Amygdala (tissue), 56 donors: ENCODE measurements at regions not wholly inside any gene's neighbourhood (a gene's known extent, or its start where the extent isn't known, plus 50 kb on each side); places are given as distances from the start of the nearest gene placed in this dataset.
"Not testable (repeated sequence)": the region's sequence is repeated elsewhere in the genome, so short reads cannot be mapped to it uniquely, and the experiment has no call there.

Source experiments
- DNase-seq, 56 donors: peaks; one replicate each; lab custom pipeline; 2025; lab: John Stamatoyannopoulos, UW

DNA sequence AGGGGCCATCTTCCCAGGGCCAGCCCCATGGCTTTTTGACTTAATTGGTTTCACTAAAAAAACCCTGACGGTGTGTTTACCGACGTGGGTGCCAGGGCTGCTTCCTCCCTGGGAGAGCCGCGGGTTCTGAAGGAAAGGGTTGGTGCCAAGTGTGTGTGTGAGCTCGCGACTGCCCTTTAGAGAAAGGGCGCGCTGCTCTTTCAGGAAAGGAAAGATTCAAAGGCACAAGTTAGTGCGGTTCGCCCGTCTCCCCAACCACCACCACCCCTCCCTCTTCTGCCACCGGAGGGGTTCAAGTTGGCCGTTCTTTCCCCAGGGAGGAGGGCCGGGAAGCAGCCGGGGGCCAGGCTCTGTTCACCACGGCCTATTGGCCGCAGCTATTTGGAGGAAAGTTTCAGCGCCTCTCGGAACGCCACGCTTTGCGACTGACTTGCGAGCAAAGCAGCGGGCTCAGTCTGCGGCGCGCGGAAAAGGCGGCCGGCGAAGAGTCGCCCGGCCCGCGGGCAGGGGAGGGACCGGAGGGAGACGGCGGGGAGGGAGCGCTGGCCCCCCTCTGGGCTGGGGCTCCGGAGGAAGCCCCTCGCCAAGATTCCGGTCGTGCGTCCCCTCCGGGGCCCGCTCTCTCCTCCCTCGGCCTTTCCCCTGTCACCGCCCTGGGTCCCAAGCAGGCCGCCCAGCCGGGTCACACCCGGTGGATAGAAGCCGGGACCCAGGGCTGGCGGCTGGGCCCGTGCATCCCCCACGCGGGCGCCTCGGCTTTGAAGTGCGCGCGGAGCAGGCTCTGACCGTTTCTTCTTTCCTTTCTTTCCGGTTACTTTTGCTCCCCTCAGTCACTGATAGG, 165.9 kb upstream of the PPP1R3A start:
- peak in 1 of 56 donors; percentile 10 for DNase-seq

DNA sequence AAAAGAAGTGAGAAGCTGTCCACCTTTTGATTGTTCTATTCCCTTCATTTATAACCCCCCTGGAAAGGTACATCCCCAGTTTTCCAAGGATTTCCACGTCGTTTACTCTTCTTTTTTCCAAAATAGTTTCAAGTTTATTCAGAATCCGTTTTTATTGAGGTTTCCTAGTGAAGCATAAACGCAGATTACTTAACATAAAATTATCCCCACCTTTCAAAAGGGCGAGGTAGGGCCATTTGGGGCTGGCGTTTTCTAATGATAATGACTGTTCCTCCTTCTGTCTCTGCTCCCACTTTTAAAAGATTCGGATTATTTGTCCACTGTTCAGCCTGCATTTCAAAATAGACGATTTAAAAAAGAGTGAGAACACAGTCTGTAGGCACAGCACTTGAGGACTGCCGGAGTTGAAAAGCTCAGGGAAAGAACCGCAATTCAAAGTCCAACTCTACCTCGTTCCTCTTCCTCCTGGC, 165.2 kb upstream of the PPP1R3A start:
- DNase-seq, result no peak

DNA sequence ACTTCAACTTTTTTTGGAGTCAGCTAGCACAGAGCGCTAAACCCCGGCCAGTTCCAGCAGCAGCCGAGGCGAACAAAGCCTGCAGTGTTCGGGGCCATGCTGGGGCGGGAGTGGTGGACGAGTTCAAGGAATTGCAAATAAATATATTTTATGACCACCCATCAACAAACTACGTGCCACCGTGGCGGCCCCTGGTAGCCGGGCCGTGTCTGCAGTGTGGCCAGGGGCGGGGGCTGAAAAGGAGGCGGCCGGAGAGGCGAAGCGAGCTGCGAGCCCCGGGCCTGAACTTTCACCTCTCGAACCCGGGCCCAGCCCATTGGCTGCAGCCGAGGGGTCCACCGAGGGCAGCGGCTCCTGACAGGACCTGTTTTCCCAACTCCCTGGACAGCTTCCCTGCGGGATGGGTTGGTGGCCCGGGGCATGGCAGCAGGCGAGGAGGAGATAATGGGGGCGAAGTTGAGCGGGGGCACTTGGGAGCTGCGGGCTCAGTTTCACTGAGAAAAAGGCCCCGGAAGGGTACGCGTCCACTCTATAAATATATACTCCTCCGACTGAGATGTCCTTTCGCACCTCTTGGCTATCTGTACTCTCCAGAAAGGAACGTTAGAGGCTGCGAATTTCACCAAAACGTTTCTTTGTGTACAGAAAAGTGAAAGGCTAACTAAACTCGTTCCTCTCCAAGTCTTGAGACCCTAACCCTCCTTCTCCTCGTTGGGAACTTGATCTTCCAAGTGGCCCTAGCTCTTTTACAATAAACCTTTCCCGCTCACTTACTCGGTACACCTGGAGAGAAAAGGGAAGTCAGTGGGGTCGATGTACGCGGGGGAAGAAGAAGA, 164.6 kb upstream of the PPP1R3A start:
- peak in 2 of 56 donors; percentile 3 to 25 for DNase-seq

DNA sequence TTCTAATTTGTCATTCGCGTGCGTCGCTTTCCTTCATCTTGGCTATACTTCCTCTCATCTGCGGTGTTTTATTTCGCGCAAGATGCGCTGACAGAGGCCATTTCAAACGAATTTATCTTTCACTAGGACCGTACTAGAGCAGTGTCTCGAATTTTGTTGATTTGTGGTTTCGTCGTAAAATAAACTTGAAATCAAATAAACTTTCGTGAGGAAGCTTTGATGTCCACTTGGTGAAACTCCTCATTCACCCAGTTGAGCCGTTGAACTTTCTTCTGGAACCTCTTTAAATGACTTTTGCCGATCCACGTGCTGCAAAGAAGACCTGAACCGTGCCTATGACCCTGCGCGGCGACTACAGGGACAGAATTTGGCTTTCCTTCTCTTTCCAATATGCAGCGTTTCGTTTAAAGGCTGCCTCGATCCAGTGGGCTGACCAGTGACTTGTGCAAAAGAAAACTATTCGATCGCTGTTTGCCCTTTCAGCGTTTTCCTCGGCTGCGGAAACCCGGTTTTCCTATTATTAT, 163.9 kb upstream of the PPP1R3A start:
- DNase-seq, result no peak

DNA sequence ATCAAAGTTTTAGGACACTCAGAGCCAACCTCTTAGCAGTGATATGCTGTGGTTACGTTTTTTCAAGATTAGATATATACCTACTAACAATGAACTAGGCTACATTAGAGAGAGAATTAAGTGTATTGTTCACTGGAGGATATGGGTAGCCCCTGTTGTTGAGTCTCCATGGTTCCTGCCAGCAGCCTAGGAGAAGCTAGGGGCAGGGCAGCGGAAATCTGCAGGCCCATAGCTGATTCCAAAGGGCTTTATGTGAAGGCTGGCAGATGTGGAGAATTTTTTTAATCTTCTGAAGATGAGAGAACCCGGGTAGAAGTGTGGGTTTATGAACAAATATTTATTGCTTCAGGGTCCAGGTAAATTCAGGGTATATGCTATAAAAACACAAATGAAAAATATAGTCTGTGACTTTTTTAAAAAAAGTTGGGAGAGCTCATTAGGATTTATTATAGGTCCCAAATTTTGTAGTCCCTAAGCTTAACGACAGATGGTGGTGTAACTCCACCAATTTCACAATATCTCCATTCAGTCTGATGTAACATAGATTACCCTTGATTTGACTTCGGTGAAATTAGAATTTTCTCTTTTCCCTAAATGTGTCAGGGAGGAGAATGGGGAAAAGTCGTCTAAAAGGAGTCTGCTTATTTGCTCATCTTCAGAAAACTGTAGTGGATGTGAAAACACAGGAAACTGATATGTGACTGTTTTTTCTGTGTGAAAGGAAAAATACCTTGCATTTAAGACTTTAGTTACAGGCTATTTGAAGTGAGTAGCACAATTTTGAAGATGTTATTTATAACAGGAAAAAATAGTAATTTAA, 163.0 kb upstream of the PPP1R3A start:
- peak in 2 of 56 donors; percentile 25 to 36 for DNase-seq

DNA sequence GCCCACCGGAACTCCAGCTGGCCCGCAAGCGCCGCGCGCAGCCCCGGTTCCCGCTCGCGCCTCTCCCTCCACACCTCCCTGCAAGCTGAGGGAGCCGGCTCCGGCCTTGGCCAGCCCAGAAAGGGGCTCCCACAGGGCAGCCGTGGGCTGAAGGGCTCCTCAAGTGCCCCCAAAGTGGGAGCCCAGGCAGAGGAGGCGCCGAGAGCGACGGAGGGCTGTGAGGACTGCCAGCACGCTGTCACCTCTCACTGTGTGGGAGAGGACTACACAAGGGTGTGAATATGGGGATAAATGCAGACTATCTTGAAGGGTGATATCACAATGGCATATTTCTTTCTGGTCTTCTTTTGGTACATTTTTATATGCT, 158.3 kb upstream of the PPP1R3A start:
- DNase-seq, result not testable (repeated sequence)

DNA sequence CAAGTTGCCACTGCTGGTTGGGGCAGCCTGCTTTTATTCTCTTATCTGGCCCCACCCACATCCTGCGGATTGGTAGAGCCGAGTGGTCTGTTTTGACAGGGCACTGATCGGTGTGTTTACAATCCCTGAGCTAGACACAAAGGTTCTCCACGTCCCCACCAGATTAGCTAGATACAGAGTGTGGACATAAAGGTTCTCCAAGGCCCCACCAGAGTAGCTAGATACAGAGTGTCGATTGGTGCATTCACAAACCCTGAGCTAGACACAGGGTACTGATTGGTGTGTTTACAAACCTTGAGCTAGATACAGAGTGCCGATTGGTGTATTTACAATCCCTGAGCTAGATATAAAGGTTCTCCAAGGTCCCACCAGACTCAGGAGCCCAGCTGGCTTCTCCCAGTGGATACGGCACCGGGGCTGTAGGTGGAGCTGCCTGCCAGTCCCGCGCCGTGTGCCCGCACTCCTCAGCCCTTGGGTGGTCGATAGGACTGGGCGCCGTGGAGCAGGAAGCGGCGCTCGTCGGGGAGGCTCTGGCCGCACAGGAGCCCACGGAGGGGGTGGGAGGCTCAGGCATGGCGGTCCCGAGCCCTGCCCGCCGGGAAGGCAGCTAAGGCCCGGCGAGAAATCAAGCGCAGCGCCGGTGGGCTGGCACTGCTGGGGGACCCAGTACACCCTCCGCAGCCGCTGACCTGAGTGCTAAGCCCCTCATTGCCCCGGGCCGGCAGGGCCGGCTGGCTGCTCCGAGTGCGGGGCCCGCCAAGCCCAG, 157.8 kb upstream of the PPP1R3A start:
- not testable (repeated sequence) for DNase-seq

DNA sequence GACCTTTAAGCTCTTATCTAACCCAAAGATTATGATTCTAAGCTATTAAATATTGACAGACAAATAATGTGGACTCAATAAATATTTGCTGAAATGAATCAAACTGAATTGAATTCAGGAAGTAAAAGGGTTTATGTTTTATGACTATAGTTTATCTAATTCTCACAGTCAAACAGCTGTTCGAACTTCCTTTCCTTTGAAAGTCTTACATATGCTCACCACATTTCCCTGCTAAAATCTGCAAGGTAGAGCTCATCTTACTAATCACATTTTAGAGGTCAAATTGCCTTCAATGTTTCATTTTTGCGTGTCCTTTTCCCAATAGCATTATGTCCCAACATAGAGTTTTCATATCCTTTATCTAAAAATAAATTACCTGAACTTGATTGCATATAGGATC, 154.9 kb upstream of the PPP1R3A start:
- DNase-seq, result no peak

DNA sequence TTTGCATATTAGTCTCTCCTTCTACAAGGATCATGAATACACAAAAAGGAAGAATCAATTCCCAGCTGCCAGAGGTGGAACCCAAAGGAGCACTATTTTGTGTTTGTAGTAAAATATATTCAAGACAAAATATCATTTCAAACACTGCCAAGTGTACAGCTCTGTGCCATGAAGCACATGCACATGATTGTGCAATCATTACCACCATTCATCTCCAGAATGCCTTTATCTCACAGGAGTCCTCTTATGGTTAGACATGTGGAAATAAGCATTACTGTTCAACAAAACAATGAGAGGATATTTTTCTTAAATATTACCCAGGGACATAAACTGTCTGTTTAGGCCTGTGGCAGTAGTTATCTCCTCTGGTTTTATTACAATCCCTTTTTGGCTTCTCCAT, 151.4 kb upstream of the PPP1R3A start:
- no peak for DNase-seq

DNA sequence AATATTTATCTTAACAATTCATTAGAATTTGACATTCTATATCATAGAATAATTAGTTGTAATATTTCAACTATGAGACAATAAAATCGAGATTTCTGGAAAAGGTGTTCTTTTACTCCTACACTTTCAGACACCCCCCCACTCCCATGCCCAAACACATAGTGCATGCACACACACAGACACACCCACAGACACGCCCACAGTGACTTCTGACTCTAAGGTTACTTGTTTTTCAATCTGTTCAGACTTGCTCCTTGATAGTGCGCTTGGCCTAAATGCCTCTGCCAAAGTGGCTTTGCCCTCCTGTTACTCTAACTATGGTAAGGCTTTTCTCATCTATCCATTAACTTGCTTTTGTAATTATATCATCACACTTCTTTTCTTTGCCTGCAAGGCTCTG, 144.0 kb upstream of the PPP1R3A start:
- DNase-seq, result no peak

DNA sequence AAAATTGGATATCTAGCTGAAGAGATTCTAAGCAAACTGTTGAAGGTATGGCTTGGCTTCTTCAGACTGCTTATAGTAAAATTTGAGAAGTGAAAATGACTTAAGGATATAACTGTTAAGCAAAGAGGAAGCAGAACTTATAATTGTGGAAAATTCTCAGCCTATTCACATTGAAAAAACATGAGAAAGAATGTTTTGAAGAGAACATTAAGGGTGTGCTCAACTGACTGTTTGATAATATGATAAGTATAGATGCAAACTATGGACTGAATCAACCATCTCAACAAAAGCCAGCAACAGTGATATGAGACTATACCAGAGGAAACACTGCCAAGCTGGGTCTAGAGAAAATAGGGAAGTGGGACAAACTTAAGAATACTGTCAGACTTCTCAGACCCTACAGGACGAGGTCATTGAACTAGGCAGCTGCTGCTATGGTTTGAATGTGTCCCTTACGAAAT, 133.1 kb upstream of the PPP1R3A start:
- DNase-seq, result no peak

DNA sequence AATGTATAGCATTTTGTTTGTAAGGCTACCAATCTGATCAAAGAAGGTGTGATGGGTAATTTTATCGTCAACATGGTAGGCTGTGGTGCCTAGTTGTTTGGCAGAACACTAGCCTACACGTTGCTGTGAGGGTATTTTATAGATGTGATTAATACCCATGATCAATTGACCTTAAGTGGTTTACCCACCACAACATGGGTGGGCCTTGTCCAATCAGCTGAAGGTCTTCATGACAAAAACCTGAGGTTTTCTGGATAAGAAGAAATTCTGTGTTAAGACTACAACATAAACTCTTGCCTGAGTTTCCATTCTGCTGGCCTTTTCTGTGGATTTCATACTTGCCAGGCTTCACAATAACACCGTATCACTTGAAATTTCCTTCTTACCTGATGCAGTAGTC, 131.8 kb upstream of the PPP1R3A start:
- DNase-seq, result no peak

DNA sequence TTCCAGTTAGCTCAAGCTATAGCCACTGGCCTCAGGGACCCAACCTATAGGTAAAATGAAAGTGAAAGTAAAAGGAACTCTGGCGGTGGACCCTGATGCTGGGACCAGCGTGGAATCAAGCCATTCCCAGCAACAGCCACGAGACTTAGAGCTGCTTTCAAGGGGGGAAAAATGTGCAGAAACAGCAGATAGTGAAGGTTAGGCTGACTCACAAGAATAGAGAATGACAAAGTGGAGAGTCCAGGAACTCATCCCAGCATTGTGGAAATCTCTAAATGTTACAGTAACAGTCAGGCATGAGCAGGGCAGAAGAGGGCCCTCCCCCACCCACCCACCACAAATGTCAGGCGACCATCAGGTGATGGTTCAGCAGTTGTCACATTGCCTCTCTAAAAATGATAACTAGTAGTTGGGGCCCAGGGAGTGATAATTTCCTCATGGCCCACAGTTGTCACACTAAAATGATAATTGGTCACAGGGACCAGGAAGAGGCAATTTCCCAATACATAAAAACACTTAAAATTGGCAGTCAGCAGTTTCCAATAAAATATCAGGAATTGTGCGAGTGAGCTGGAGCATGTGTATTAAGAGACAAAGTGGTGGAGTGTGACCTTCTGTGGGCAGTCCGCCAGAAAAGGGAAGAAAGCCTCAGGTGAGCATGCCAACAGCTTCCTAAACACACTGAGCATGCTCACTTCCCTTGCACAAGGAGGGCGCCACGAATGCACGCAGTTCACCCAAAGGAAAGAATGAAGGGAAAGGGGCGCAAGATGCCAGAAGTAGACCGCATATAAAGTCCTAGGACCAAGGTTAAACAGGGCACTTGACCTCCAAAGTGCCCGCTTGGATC, 129.8 kb upstream of the PPP1R3A start:
- DNase-seq, result no peak

DNA sequence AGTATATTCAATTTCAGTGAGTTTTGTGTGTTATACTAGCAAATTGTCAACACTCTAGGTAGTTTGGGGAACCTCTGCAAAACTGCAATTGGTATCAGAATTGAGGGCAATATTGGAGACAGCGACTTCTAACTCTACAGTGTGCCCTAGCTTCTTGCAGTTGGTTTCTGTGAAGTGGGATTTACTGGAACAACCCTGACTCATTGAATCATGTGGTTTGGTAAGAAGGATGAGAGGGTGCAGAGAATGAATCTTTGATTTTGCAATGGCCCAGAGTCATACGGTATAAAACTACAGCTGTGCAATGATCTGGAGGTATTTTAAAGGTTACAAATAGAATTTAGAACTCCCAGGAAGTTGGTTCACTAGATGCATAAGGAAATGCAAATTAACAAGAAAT, 129.1 kb upstream of the PPP1R3A start:
- DNase-seq, result no peak

DNA sequence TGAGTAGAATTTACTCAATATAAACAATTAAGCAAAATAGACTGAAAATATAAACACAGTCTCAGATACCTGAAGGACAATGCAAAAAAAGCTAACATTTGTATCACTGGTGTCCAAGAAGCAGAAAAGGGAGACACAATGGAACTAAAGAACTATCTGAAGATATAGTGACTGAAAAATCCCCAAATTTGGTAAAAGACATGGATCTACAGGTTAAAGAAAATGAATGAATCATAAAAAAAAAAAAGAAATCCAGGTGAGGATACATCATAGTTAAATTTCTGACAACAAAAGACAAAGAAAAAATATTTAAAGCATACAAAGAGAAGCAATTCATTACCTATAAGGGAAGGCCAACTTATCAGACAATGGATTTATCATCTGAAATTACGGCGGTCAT, 114.7 kb upstream of the PPP1R3A start:
- DNase-seq, result no peak

DNA sequence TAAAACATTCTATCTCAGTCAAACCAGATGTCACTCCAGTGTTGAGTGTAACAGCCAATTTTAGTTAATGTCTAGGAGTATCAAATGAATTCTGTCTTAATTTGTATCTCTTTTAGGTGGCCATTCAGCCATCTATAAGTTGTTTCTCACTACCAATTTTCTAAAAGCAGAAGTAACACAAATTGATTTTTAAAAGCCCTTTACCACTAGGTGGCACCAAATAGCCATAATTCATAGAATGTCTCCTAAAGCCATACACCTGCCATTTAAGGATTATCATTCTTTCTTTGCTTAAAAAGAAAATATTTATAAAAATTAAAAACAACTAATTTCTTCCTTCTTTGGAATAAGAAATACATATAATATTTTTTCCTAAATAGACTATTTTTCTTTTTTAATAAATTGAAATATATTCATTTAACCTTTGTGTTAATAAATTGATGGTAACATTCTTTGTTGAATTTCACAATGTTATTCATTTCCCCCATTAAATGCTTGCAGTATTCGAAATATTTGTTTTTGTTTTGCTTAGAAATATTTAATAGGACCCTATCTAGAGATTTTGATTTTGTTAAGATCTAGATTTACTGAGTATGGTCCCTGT, 107.8 kb upstream of the PPP1R3A start:
- peak in 2 of 56 donors; percentile 0 to 52 for DNase-seq

DNA sequence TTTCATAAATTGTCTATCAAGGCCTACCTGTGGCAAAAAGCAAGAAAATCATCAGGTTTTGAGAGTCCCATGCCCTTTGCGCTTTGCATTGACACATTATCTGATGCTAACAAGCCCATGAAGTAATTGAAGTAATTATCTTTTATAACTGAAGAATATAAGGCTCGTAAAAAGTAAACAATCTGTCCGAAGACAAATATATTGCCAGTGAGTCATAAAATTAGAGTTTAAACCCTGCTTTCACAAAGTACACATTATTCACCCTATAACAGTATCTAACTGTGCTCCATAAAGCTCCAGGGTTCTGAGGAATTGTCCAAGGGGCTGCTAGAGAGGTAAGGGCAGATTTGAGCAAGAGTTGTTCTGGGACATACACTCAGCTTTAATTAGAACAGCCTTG, 102.3 kb upstream of the PPP1R3A start:
- DNase-seq, result no peak

DNA sequence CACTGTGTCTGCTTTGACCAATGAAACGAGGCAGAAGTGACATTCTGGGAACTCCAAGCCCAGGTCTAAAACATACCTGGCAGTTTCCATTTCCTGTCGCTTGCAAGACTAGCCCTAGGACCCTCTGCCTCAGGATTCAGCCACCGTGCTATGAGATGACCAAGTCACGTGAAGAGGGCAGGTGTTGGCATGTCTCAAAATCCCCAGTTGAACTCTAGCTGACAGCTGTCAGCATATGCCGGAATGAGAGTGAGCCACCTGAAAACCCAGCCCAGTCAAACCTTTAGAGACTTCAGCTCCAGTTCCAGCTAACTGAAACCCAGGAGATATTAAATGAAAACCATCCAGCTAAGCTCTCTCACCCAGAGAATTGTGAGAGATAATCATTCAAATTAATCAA, 89.9 kb upstream of the PPP1R3A start:
- no peak for DNase-seq
